Lung (tissue), 11 donors: ENCODE measurements at regions not wholly inside any gene's neighbourhood (a gene's known extent, or its start where the extent isn't known, plus 50 kb on each side); places are given as distances from the start of the nearest gene placed in this dataset.

Source experiments
- ATAC-seq: fragments of 200-7000 bp; cut with Tn5 transposase; one replicate; pipeline ENCODE4 v1.9.1; 2020; ENCODE audit warnings: moderate number of reproducible peaks; ENCODE audit not compliant: insufficient read depth, low FRiP score
- DNase-seq, 3 donors: peaks; one replicate each; pipeline ENCODE4 v3.0.0-alpha.2; 2013 to 2017
- H3K27ac ChIP-seq, 2 donors: one replicate each; pipeline ENCODE4 v1.5.1; 2013; ENCODE audit warnings: mild to moderate bottlenecking in 2 of 2, moderate library complexity in 2 of 2, control low read depth in 1 of 2, inconsistent platforms in 1 of 2, low read depth in 1 of 2, low read length in 1 of 2
- H3K27me3 ChIP-seq, 3 donors: one replicate each; pipeline ENCODE4 v1.5.1; 2013; ENCODE audit warnings: low read length in 2 of 3; ENCODE audit not compliant: control insufficient read depth in 3 of 3, insufficient read depth in 3 of 3
- H3K36me3 ChIP-seq, 4 donors: one replicate each; pipeline ENCODE4 v1.5.1; 2013; ENCODE audit warnings: low read length in 4 of 4, mild to moderate bottlenecking in 1 of 4, moderate library complexity in 1 of 4; ENCODE audit not compliant: control insufficient read depth in 4 of 4, insufficient read depth in 4 of 4
- H3K4me1 ChIP-seq, 5 donors: one replicate each; pipeline ENCODE4 v1.5.1; 2013; ENCODE audit warnings: low read length in 5 of 5, mild to moderate bottlenecking in 2 of 5, moderate library complexity in 1 of 5; ENCODE audit not compliant: control insufficient read depth in 5 of 5, insufficient read depth in 5 of 5
- H3K4me3 ChIP-seq: one replicate; pipeline ENCODE4 v1.5.1; 2013; ENCODE audit warnings: mild to moderate bottlenecking, control low read depth, moderate library complexity
- H3K9ac ChIP-seq, 2 donors: one replicate each; pipeline ENCODE4 v1.5.1; 2013; ENCODE audit warnings: low read length in 2 of 2, control low read depth in 1 of 2; ENCODE audit not compliant: insufficient read depth in 1 of 2
- H3K9me3 ChIP-seq, 4 donors: one replicate each; pipeline ENCODE4 v1.5.1; 2013; ENCODE audit warnings: low read length in 3 of 4, mild to moderate bottlenecking in 1 of 4, moderate library complexity in 1 of 4; ENCODE audit not compliant: control insufficient read depth in 4 of 4, insufficient read depth in 3 of 4
- CTCF ChIP-seq: IDR thresholded peaks from 2 replicates; pipeline ENCODE4 v1.5.1; 2012; ENCODE audit warnings: mild to moderate bottlenecking; ENCODE audit errors: control extremely low read depth, extremely low read depth
- WGBS, 2 donors: extraction: QIAGEN DNeasy Blood & Tissue Kit; methylation state at CpG; one replicate each; pipeline ENCODE4 v1.1.7; 2013; 5-methylcytosine and 5-hydroxymethylcytosine counted together
- donor health status: control.
- donor health status: control.
- donor health status: Bipolar disorder and iron deficiency.
- donor health status: healthy.
- donor health status: DM: yes; HTN: yes; CAD: no.

GRCh38 chr2:228624733-228625132, 443.2 kb upstream of the SPHKAP start:
- Histone ChIP-seq H3K9me3 (no peaks in the 10 kb centered on the region), H3K36me3 (no peaks in the 10 kb centered on the region), H3K4me3 (no peak overlapping the region), H3K27ac (no peak overlapping the region), H3K27me3 (no peaks in the 10 kb centered on the region), H3K9ac (no peak overlapping the region), H3K4me1 (no peaks in the 10 kb centered on the region)
- DNase-seq (no peak), ATAC-seq (no peak)
- WGBS, 2 donors = 96 to 98% methylated on average over 1 of the region's 1 CpG
- no peak for TF ChIP-seq CTCF

GRCh38 chr2:228615496-228615895, 434.0 kb upstream of the SPHKAP start:
- Histone ChIP-seq H3K4me1 (no peaks in the 10 kb centered on the region), H3K4me3 (no peak overlapping the region), H3K27ac (no peak overlapping the region), H3K9ac (no peak overlapping the region), H3K27me3 (no peaks in the 10 kb centered on the region), H3K36me3 (no peaks in the 10 kb centered on the region), H3K9me3 (peaks cover 0 to 1% (median 0%) of the 10 kb centered on the region in 4 donors)
- DNase-seq (no peak), ATAC-seq (no peak)
- WGBS, 2 donors = 95 to 99% methylated on average over 3 of the region's 3 CpGs
- TF ChIP-seq CTCF = no peak

- WGBS, 2 donors = 68 to 82% methylated on average over 2 of the region's 2 CpGs
- ATAC-seq (no peak), DNase-seq (no peak)
- Histone ChIP-seq H3K9ac (no peak overlapping the region), H3K4me3 (no peak overlapping the region), H3K27me3 (no peaks in the 10 kb centered on the region), H3K4me1 (no peaks in the 10 kb centered on the region), H3K27ac (no peak overlapping the region), H3K36me3 (no peaks in the 10 kb centered on the region), H3K9me3 (peaks cover 0 to 1% (median 0%) of the 10 kb centered on the region in 4 donors)
- TF ChIP-seq CTCF = no peak
Observed at GRCh38 chr2:228614741-228615140, 433.3 kb upstream of the SPHKAP start.

- Histone ChIP-seq H3K9ac (no peak overlapping the region), H3K4me1 (no peaks in the 10 kb centered on the region), H3K9me3 (peaks cover 0 to 3% (median under 1%) of the 10 kb centered on the region in 4 donors), H3K27me3 (no peaks in the 10 kb centered on the region), H3K27ac (no peak overlapping the region), H3K4me3 (no peak overlapping the region), H3K36me3 (no peaks in the 10 kb centered on the region)
- ATAC-seq (no peak), DNase-seq (no peak)
- TF ChIP-seq CTCF = no peak
- WGBS, 2 donors = 82 to 87% methylated on average over 8 of the region's 8 CpGs
Observed at GRCh38 chr2:228613133-228613850, 431.8 kb upstream of the SPHKAP start.
